Psoas muscle (tissue), 7 donors: ENCODE measurements at regions not wholly inside any gene's neighbourhood (a gene's known extent, or its start where the extent isn't known, plus 50 kb on each side); places are given as distances from the start of the nearest gene placed in this dataset.

Experiments used
- ATAC-seq, 4 donors: fragments of 200-7000 bp; cut with Tn5 transposase; one replicate each; pipeline ENCODE4 v1.9.1; 2020; ENCODE audit warnings: moderate library complexity in 3 of 4, mild to moderate bottlenecking in 2 of 4
- DNase-seq, 2 donors: peaks; one replicate each; pipeline ENCODE4 v3.0.0-alpha.2; 2020
- H3K27ac ChIP-seq: fragments of 200-600 bp; one replicate; pipeline ENCODE4 v1.8.0; 2022
- H3K27me3 ChIP-seq, 3 donors: fragments of 200-600 bp in 1 of 3; one replicate each; pipeline versions ENCODE4 v1.6.1 to v1.8.0; 2013 to 2022; ENCODE audit warnings: low read length in 2 of 3, mild to moderate bottlenecking in 2 of 3, moderate library complexity in 1 of 3; ENCODE audit not compliant: insufficient read depth in 3 of 3
- H3K36me3 ChIP-seq, 2 donors: fragments of 200-600 bp in 1 of 2; one replicate each; pipeline versions ENCODE4 v1.6.1 to v1.8.0; 2013 to 2022; ENCODE audit warnings: low read depth in 1 of 2, mild to moderate bottlenecking in 1 of 2, moderate library complexity in 1 of 2; ENCODE audit not compliant: insufficient read depth in 1 of 2
- H3K4me1 ChIP-seq: fragments of 200-600 bp; one replicate; pipeline ENCODE4 v1.8.0; 2022
- H3K4me3 ChIP-seq: fragments of 200-600 bp; one replicate; pipeline ENCODE4 v1.8.0; 2022; ENCODE audit warnings: mild to moderate bottlenecking
- H3K9me3 ChIP-seq: fragments of 200-600 bp; one replicate; pipeline ENCODE4 v1.8.0; 2022
- CTCF ChIP-seq: fragments of 200-600 bp; IDR thresholded peaks from one replicate; pipeline ENCODE4 v1.8.0; 2022; ENCODE audit warnings: antibody characterized with exemption
- WGBS, 3 donors: extraction: QIAGEN DNeasy Blood & Tissue Kit; methylation state at CpG; one replicate each; pipeline versions ENCODE4 v1.1.6 to v1.1.7; 2013; 5-methylcytosine and 5-hydroxymethylcytosine counted together
- intact Hi-C, 2 donors: fragments of 100-400 bp; cut with DNase I; formaldehyde crosslinking; loops; one replicate each; pipeline versions ENCODE4 v1.11.0 to v1.14.2; 2022
- donor health status: healthy with polysubstance abuse.
- donor health status: DM: no; HTN: no; CAD: no; lungs with moderate emphysema.
- donor health status: Bipolar disorder and iron deficiency.
- donor health status: healthy.
- donor health status: DM: yes; HTN: yes; CAD: no.
- donor health status: DM: no; HTN: no; CAD: no.
- donor health status: DM: yes; HTN: yes; CAD: no.

GRCh38 chr11:97656356-97656755 is 1266.5 kb downstream of the JRKL start:
- 74 to 81% (median 81%) methylated on average over 2 of the region's 2 CpGs for WGBS, 3 donors
- Histone ChIP-seq H3K4me3 (no peak overlapping the region), H3K4me1 (no peaks in the 10 kb centered on the region), H3K27me3 (no peaks in the 10 kb centered on the region), H3K36me3 (no peaks in the 10 kb centered on the region), H3K27ac (no peak overlapping the region), H3K9me3 (peaks cover 3% of the 10 kb centered on the region)
- DNase-seq (no peak), ATAC-seq (no peak)
- intact Hi-C loops, result no loop called here
- TF ChIP-seq CTCF, result no peak

GRCh38 chr11:97657852-97658251 is 1268.0 kb downstream of the JRKL start:
- ATAC-seq (no peak), DNase-seq (no peak)
- Histone ChIP-seq H3K27ac (no peak overlapping the region), H3K4me3 (no peak overlapping the region), H3K27me3 (no peaks in the 10 kb centered on the region), H3K9me3 (peaks cover 3% of the 10 kb centered on the region), H3K4me1 (no peaks in the 10 kb centered on the region), H3K36me3 (no peaks in the 10 kb centered on the region)
- intact Hi-C loops, result no loop called here
- WGBS, 3 donors, result 89 to 94% (median 91%) methylated on average over 7 of the region's 7 CpGs
- no peak for TF ChIP-seq CTCF

- H3K9me3 ChIP-seq, result no peaks in the 10 kb centered on the region
- 93 to 96% (median 94%) methylated on average over 16 to 20 of the region's 20 CpGs for WGBS, 3 donors
- ATAC-seq, result no peak
Observed at GRCh38 chr11:97667057-97667456, 1277.2 kb downstream of the JRKL start.

GRCh38 chr11:97683733-97684132 is 1293.9 kb downstream of the JRKL start:
- Histone ChIP-seq H3K9me3 (no peaks in the 10 kb centered on the region), H3K27ac (no peak overlapping the region), H3K4me3 (no peak overlapping the region), H3K4me1 (no peaks in the 10 kb centered on the region), H3K27me3 (no peaks in the 10 kb centered on the region), H3K36me3 (no peaks in the 10 kb centered on the region)
- WGBS, 3 donors, result 74 to 79% (median 76%) methylated on average over 2 of the region's 2 CpGs
- TF ChIP-seq CTCF, result no peak
- no peak for DNase-seq
- ATAC-seq, result no peak
- intact Hi-C loops, result no loop called here

More at GRCh38 chr11:97667057-97667456, 1277.2 kb downstream of the JRKL start:
- DNase-seq, result no peak
- H3K27me3 ChIP-seq, result no peaks in the 10 kb centered on the region
- TF ChIP-seq CTCF, result no peak
- intact Hi-C loops, result no loop called here
- no peak overlapping the region for H3K27ac ChIP-seq
- no peaks in the 10 kb centered on the region for H3K4me1 ChIP-seq
- no peaks in the 10 kb centered on the region for H3K36me3 ChIP-seq
- no peak overlapping the region for H3K4me3 ChIP-seq
